WERI-Rb-1 (cell line): ENCODE measurements at regions not wholly inside any gene's neighbourhood (a gene's known extent, or its start where the extent isn't known, plus 50 kb on each side); places are given as distances from the start of the nearest gene placed in this dataset.
"Not testable (repeated sequence)": the region's sequence is repeated elsewhere in the genome, so short reads cannot be mapped to it uniquely, and the experiment has no call there.

Experiments
- DNase-seq: peaks from one replicate; pipeline ENCODE4 v3.0.0-alpha.2; 2020
- H3K27ac ChIP-seq: fragments of 250-450 bp; sonication (Bioruptor Pico); 2 replicates; pipeline ENCODE4 v1.5.1; 2020; ENCODE audit warnings: mild to moderate bottlenecking, moderate library complexity
- H3K27me3 ChIP-seq: fragments of 250-450 bp; sonication (Bioruptor Pico); 2 replicates; pipeline ENCODE4 v1.5.1; 2021; ENCODE audit warnings: mild to moderate bottlenecking, low read depth, moderate library complexity; ENCODE audit not compliant: insufficient read depth, severe bottlenecking
- H3K36me3 ChIP-seq: fragments of 250-450 bp; sonication (Bioruptor Pico); 2 replicates; pipeline ENCODE4 v1.5.1; 2020; ENCODE audit warnings: mild to moderate bottlenecking, moderate library complexity
- H3K4me3 ChIP-seq: 2 replicates; pipeline ENCODE4 v1.5.1; 2011; ENCODE audit warnings: low read depth, mild to moderate bottlenecking, control low read depth, low read length
- H3K9me3 ChIP-seq: fragments of 250-450 bp; sonication (Bioruptor Pico); 2 replicates; pipeline ENCODE4 v1.5.1; 2021; ENCODE audit warnings: mild to moderate bottlenecking, moderate library complexity; ENCODE audit not compliant: severe bottlenecking
- TF ChIP-seq, protein P1 (sequence below): IDR thresholded peaks from 2 replicates; pipeline ENCODE4 v1.5.1; 2011; ENCODE audit warnings: low read depth, mild to moderate bottlenecking, control low read depth, inconsistent platforms, low read length

DNA sequence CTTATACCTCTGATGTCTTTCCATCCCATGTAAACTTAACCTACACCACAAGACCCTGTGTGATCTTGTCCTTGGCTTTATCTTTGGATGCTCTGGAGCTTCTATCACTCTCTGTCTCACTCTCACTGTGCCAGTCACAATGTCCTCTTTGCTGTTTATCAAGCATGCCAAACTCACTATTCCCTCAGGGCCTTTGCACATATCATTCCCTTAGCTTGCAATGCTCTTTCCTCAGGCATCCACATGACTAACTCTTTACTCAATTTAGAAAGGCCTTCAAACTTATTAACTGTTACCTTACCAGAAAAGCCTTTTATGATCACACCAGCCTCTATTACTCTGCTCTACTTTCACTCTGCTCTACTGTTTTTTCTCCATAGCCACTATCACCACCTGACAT lies 354.1 kb downstream of the RFC3 start:
- TF ChIP-seq, protein P1, sequence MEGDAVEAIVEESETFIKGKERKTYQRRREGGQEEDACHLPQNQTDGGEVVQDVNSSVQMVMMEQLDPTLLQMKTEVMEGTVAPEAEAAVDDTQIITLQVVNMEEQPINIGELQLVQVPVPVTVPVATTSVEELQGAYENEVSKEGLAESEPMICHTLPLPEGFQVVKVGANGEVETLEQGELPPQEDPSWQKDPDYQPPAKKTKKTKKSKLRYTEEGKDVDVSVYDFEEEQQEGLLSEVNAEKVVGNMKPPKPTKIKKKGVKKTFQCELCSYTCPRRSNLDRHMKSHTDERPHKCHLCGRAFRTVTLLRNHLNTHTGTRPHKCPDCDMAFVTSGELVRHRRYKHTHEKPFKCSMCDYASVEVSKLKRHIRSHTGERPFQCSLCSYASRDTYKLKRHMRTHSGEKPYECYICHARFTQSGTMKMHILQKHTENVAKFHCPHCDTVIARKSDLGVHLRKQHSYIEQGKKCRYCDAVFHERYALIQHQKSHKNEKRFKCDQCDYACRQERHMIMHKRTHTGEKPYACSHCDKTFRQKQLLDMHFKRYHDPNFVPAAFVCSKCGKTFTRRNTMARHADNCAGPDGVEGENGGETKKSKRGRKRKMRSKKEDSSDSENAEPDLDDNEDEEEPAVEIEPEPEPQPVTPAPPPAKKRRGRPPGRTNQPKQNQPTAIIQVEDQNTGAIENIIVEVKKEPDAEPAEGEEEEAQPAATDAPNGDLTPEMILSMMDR, result no peak
- Histone ChIP-seq H3K4me3 (no peak overlapping the region), H3K9me3 (no peaks in the 10 kb centered on the region), H3K27me3 (no peaks in the 10 kb centered on the region), H3K36me3 (no peaks in the 10 kb centered on the region), H3K27ac (no peak overlapping the region)
- no peak for DNase-seq

DNA sequence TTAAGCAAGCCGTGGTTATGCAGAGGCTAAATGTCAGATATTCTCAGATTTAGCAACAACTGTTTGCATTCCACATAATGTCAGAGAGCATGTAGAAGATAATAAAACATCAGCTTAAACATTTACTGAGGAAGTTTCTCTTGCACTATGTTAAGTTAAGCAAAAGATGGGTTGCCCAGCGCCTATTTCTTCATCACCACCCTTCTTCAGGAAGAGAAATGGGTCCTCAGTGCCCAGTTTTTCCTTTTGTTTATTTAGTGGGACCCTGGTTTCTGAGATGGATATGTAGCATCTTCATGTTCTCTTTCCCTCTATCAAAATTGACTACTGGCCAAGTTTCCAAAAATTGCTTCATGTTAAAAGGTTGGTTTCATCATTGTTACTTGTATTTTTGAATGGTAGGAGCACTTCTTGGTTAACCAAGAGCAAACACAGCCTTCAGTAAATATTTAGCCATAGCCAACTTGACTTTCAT lies 356.8 kb downstream of the RFC3 start:
- H3K27ac ChIP-seq, result no peak overlapping the region
- no peak for DNase-seq
- TF ChIP-seq, protein P1, result no peak

DNA sequence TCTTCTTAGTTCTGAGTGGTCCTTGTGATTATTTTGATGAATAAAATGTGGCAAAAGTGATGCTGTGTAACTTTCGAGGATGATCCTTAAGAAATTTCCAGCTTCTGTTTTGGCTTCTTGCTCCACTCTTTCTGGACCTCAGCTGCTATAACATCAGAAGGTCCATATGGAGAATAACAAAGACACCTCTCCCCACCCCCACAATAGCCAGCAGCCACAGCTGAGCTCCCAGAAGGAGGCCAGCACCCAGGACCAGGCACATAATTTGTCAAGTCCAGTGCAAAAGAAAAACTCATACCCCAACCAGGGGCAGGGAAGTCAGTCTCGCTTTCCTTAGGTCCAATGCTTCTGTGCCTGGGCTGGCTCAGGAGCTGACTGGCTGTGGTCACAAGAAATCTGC lies 357.6 kb downstream of the RFC3 start:
- H3K36me3 ChIP-seq, result no peaks in the 10 kb centered on the region
- no peaks in the 10 kb centered on the region for H3K9me3 ChIP-seq
- DNase-seq, result no peak
- no peak overlapping the region for H3K4me3 ChIP-seq
- TF ChIP-seq, protein P1, result no peak
- H3K27me3 ChIP-seq, result no peaks in the 10 kb centered on the region
- no peak overlapping the region for H3K27ac ChIP-seq

More for the DNA sequence above, 356.8 kb downstream of the RFC3 start:
- Histone ChIP-seq H3K27me3 (no peaks in the 10 kb centered on the region), H3K9me3 (no peaks in the 10 kb centered on the region), H3K4me3 (no peak overlapping the region), H3K36me3 (no peaks in the 10 kb centered on the region)

DNA sequence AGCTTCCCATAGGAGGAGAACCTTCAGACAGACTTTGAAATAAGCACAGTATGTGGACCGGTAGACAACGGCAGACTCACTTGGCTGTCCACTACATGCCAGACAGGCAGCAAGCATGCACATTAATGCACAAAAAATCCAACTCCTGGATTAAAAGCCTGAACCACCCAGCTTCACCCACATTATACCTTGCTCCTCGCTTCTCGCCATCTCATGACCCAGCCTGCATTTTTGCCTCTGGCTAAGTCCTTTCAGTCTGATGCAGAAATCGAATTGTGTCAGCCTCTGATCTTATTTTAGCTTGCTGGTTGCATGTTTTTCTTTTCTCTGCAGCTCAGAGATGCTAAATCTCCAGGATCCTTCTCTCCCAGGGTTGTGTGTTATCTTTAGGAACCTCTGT lies 358.7 kb downstream of the RFC3 start:
- Histone ChIP-seq H3K27ac (no peak overlapping the region), H3K36me3 (no peaks in the 10 kb centered on the region), H3K4me3 (no peak overlapping the region), H3K9me3 (no peaks in the 10 kb centered on the region), H3K27me3 (no peaks in the 10 kb centered on the region)
- no peak for DNase-seq
- TF ChIP-seq, protein P1, result no peak

DNA sequence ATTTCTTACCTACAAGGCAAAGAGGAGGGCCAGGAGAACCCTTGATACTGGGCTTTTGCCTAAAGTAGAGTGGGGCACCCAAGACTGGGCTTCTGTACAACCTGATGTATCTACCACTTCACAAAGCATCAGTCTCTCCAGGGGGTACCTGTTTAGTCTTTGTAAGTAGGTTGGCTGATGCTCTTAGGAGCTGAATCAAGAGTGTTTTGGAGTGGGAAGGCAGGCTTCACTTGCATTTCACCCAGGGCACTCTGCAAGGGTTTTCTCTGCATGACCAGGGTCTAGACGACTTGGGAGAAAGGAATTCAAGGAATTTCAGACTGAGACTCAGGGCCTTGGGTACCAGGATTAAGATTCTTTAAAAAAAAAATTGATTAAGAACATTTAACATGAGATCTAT lies 361.5 kb downstream of the RFC3 start:
- Histone ChIP-seq H3K9me3 (no peaks in the 10 kb centered on the region), H3K36me3 (no peaks in the 10 kb centered on the region), H3K27ac (no peak overlapping the region), H3K4me3 (no peak overlapping the region), H3K27me3 (no peaks in the 10 kb centered on the region)
- TF ChIP-seq, protein P1, result no peak
- DNase-seq, result no peak

DNA sequence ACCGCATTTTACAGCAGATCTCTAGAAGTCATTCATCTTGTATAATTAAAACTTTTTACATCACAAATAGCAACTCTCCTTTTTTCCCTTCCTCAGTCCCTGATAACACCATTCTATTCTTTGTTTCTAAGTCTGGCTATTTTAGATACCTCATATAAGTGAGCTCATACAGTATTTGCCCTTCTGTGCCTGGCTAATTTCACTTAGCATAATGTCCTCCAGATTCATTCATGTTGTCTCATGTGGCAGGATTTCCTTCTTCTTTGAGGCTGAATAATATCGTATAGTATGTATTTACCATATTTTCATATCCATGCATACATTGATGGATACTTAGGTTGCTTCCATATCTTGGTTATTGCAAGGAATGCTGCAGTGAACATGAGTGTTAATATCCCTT lies 362.0 kb downstream of the RFC3 start:
- TF ChIP-seq, protein P1, result no peak
- Histone ChIP-seq H3K36me3 (no peaks in the 10 kb centered on the region), H3K9me3 (no peaks in the 10 kb centered on the region), H3K27ac (no peak overlapping the region), H3K4me3 (no peak overlapping the region), H3K27me3 (no peaks in the 10 kb centered on the region)
- no peak for DNase-seq

DNA sequence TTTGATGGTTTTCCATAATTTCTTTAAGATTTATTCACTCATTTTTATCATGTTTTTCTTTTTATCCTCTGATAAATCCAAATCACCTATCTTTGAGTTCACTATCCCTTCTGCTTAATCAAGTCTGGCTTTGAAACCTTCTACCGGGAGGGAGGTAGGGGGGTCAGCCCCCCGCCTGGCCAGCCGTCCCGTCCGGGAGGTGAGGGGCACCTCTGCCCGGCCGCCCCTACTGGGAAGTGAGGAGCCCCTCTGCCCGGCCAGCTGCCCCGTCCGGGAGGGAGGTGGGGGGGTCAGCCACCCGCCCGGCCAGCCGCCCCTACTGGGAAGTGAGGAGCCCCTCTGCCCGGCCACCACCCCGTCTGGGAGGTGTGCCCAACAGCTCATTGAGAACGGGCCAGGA lies 363.3 kb downstream of the RFC3 start:
- not testable (repeated sequence) for H3K4me3 ChIP-seq, DNase-seq, H3K27me3 ChIP-seq, H3K36me3 ChIP-seq, H3K27ac ChIP-seq, H3K9me3 ChIP-seq
